HG03558 (cell line): ENCODE measurements at regions not wholly inside any gene's neighbourhood (a gene's known extent, or its start where the extent isn't known, plus 50 kb on each side); places are given as distances from the start of the nearest gene placed in this dataset.
"Not testable (repeated sequence)": the region's sequence is repeated elsewhere in the genome, so short reads cannot be mapped to it uniquely, and the experiment has no call there.

Experiments
- ATAC-seq: cut with Tn5 transposase; IDR thresholded peaks from one replicate; pipeline ENCODE4 v1.9.1; 2021; ENCODE audit warnings: moderate number of reproducible peaks; ENCODE audit not compliant: unreplicated experiment; ENCODE audit errors: extremely low read depth

DNA sequence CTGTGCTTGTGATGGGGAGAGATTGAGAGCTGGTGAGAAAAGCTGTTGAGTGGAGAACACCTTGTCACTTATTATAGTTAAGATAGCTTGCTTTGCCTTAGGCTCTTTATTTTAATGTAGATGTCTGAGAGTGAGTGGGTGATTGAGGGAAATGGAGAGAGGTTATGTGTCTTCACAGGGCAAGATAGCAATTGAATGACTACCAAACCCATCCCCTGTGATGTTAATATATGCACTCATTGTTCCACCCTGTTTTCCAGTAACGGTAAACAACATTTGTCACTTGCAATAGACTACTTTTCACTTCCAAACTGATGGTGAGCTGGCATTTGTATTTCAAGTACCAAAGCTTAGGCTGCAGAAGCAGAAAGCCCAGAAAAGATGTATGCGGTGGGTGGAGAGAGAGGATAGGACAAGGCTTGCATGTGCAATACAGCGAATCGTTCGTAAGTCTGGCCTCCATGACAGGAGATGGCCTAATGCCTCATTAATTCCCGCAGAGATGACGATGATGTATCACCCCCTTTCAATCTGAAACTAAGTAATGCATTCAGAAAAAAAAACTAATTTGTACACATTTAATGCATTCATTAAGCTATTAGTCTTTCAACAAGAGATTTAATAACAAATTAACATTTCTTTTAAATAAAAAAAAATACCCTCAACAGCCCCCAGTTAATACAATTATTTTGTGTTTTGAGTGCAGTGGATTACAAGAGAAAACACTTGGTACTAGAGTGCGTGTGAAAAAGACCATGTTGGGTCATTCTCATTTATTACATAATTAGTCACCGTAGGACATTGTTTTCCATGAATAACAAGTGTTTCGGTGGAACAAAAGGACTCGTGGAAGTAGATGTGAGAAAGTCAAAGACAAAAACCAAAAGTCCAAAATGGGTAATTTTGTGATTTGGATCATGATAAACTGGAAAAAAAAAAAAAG lies 699.0 kb downstream of the BRINP1 start:
- no peak for ATAC-seq

DNA sequence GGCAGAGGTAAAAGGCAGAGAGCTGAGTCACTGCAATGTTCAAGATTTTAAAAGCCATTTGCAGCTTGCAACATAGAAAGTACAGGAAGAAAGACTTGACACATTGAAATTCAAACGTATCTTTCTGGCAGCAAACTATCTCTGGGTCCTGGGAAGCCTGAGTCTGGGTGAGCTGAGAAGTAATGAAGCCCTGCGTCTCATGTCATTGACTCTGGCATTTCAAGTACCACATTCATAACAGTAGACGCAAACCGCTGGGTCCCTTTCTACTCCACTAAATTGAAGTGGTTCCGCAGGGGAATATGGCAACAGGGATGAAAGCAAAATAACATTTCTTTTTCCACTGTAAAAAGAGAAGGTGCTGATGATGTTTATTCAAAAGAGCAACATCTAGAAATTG lies 694.3 kb downstream of the BRINP1 start:
- ATAC-seq = no peak

DNA sequence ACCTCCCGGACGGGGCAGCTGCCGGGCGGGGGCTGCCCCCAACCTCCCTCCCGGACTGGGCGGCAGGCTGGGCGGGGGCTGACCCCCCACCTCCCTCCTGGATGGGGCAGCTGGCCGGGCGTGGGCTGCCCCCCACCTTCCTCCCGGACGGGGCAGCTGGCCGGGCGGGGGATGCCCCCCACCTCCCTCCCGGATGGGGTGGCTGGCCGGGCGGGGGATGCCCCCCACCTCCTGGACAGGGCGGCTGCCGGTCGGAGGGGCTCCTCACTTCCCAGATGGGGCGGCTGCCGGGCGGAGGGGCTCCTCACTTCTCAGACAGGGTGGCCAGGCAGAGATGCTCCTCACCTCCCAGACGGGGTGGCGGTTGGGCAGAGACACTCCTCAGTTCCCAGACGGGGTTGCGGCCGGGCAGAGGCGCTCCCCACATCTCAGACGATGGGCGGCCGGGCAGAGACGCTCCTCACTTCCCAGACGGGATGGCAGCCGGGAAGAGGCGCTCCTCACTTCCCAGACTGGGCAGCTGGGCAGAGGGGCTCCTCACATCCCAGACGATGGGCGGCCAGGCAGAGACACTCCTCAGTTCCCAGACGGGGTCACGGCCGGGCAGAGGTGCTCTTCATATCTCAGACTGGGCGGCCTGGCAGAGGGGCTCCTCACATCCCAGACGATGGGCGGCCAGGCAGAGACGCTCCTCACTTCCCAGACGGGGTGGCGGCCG lies 691.1 kb downstream of the BRINP1 start:
- ATAC-seq = not testable (repeated sequence)

DNA sequence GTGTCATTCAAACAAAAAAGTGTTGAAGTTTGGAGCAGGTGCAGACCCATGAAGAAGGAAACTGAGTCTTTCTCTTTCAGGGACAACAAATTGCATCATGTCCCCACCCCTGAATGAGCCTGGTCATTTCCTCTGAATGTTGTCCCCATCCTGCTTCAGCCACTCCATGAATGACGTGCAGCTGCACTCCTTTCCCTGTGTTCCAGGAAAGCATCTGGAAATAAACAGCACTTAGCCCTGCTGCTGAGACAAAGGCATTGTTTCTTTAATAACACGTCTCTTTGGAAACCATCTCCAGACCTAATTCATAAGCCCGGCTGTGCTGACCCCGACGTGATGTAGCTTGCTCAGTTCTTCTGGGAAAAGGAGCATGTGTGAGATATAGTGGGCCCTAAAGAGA lies 682.3 kb downstream of the BRINP1 start:
- ATAC-seq = no peak

DNA sequence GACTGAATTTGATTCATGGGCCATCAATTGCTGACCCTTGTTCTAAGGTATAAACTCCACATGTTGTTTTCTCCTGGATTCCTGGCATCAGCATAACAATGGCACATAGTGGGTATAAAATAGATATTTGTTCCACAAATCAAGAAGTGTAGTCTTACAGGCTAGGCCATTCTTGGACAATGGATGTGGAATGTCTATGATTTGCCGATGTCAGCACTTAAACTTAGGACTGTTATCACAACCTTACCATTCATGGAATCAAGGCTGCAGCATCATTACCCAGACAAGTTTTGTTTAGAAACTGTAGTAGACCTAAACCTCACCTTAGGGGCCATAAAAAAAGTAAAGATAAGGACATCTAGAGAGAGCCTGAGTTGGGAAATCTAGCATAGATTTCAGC lies 680.0 kb downstream of the BRINP1 start:
- no peak for ATAC-seq

DNA sequence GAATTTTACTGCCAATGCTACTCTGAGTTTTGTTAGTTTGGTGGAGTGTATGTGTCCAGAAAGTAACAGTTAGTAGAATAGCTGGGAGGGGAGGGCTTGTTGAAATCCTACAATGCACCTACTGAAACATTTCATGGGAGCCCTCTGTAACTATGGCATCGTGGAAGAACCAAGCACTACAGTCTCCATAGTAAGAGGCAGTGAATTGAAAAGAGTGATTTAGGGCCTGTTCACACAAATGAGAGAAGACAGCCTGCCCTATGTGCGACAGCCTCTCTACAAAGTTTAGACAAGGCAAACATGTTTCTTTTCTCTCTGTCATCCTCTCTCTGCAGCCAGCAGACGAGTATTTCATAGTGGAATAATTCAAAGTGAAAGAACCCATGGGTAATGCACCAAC lies 676.6 kb downstream of the BRINP1 start:
- no peak for ATAC-seq

DNA sequence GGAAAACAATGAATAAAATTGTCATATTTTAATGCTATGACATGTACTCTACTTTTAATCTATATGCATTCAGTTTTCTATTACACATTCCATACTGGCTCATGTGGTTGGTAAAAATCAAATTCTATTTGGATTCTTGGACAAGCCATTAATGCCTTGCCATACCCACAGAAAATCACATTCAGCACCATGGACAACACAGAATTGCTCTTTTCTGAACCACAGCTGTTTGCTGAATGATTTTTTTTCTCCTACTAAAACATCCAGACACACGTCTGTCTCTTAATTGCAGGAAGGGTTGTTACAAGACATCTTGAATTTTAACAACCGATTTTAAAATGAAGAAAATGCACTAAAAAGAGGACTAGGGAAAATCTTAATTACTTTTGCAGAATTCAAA lies 675.6 kb downstream of the BRINP1 start:
- no peak for ATAC-seq

DNA sequence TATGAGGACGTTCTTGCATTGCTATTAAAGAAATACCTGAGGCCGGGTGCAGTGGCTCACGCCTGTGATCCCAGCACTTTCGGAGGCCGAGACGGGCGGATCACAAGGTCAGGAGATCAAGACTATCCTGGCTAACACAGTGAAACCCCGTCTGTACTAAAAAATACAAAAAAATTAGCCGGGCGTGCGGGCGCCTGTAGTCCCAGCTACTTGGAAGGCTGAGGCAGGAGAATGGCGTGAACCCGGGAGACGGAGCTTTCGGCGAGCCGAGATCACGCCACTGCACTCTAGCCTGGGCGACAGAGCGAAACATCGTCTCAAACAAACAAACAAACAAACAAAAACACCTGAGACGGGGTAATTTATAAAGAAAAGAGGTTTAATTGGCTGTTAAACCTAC lies 674.0 kb downstream of the BRINP1 start:
- ATAC-seq = not testable (repeated sequence)

DNA sequence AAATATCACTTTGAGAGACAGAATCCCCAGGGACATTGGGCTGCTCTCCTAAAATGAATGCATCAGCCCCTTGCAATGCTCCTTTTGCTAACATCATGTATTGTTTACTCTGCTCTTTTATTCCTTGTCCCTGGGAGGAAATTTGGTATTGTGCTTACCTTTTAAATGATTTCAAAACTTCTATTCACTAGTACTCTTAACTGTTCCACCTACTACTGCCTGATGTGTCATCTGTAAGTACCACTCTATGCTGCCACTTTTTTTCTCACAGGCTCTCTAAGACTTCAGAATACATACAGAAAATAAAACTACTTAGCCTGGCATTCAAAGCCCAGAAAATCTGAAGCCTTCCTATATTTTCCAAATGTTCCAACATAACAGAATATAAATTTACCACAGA lies 667.2 kb downstream of the BRINP1 start:
- ATAC-seq = no peak

DNA sequence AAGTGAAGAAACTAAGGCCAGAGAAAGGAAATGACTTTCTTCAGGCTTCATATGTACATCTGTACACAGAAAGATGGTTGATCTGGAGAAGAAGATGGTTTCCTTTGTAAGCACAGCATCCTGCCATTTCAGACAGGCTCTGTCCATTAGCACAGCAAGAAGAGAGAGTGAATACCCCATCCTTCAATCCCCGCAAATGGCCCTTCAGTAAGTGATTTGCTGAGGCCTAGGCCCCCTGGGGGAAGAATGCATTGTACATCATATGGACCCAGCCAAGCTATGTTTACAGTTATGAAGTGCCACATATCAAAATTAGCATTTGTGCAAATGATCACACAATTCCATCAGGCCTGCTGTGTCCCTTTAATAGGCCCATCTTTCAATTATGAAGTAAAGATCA lies 657.4 kb downstream of the BRINP1 start:
- no peak for ATAC-seq

DNA sequence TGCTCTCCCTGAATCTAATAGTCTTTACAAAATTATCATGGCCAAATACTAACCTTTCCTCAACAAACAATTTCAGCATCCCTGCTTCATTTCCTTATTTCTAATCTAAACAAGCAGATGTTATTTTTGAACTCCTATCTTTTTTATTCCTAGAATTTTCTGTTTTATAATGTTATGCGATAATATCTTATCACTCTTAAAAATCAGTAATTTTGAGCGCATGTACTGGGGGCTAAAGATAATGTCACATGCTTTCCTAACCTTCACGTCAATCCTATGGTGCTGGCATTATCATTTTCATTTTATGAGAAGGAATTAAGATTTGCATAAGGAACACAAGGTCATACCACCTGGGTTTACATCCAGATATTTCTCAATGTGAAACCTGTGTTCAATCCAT lies 648.0 kb downstream of the BRINP1 start:
- no peak for ATAC-seq

DNA sequence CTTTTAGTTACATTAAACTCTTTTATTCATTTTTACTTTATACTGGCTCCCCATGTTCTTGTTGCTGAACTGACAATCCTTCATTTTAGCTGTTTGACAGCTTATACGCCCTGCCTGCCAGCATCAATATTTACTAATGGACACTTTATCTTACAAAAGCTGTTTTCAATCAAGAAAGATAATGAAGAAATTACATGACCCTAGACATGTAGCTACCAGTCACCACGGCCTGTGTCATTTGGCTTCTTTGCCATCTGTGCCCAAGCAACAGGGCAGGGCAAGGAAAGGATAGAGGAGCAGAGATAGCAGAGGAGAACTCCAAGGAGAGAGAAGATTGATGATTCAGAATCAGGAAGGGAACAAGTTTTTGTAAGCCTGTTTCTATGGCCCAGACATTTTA lies 647.3 kb downstream of the BRINP1 start:
- no peak for ATAC-seq

DNA sequence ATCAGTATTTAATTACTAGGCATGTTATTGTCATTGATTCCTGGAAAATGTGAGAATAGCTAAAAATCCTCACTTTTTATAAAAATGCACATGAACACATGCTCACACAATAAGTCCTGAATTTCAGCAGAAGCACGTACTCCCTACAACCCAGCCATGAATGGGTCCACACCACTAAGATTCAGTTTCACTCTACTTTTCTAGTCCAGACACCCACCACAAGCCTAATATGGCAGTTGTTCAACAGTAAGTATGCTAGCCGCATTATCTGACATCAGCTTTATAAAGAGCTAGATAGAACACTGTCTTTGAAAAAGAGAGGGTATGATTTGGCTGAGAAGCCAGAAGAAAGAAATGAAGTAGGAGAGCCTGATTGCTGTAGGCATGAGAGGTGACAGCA lies 639.3 kb downstream of the BRINP1 start:
- ATAC-seq = no peak

DNA sequence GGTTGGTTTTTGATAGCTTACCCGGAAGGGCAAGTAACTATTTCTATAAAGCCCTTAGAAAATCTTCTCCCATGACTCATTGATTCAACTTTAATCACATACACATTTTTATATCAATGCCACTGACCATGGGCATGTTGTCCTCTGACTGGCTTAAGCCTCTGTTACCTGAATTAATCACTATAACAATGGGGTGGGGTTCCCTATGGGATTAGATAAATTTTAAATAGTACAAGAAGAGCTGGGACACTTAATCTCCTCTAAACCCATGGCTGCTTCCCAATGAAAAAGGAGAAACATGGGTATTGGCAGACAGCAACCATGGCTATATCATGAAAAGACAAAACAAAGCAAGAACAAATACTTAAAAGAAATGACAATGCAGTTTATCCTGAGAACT lies 636.2 kb downstream of the BRINP1 start:
- no peak for ATAC-seq

DNA sequence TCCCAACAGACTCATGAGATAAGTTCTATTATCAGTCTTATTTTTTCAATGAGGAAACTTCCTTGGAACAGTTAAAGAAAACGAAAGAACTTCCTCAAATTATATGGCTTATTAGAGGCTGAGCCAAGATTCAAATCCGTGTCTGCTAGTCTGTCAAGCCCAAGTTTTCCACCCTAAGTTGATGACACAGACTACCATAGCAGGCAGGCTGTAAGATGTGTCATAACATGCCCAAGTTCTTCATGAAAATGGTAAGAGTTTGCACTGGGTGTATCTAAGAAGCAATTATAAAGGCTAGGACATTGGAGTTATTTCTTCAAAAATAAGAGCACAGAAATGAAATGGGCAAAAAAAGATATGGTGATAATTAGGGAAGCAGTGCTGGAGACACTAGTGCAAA lies 634.5 kb downstream of the BRINP1 start:
- ATAC-seq = no peak

DNA sequence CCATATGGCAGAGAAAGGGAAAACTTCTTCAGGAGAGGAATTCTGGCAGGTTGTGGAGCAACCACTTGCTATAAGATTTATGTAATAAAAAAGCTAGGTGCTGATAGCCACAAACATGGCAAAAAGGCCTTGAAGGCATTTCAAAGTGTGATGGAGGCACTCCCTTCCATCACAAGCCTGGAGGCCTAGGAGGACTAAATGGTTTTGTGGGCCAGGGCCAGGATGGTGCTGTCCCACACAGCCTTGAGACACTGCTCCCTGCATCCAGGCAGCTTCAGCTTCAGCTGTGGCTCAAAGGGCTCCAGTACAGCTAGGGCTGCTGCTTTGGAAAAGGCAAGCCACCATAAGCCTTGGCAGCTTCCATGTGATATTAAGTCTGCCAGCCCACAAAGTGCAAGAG lies 632.8 kb downstream of the BRINP1 start:
- ATAC-seq = no peak

DNA sequence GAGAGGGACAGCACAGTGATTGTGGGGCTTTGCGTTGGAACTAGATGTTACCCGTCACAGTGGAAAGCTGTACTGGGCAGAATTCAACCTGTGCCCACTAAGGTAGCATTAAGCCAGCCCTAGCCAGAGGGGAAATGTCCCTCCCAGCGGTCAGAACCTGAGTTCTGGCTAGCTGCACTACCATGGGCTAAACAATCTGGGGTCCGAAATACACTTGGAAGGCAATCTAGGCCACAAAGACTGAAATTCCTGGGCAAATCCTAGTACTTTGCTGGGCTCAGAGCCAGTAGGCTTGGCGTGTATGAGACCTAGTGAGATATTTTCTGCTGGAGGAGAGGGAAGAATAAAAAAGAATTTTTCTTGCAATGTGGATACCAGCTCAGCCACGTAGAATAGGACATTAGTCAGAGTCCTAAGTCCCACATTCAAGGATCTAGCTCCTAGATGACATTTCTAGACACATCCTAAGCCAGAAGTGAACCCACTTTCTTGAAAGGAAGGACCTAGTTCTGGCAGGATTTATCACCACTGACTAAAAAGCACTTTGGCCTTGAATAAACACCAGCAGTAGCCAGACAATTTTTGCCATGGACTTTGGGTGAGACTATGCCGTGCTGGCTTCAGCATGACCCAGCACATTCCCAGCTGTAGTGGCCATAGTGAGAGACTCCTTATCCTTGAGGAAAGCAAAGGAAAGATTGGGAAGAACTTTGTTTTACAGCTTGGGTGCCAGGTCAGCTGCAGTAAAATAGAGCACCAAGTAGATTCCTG lies 618.0 kb downstream of the BRINP1 start:
- ATAC-seq = no peak

DNA sequence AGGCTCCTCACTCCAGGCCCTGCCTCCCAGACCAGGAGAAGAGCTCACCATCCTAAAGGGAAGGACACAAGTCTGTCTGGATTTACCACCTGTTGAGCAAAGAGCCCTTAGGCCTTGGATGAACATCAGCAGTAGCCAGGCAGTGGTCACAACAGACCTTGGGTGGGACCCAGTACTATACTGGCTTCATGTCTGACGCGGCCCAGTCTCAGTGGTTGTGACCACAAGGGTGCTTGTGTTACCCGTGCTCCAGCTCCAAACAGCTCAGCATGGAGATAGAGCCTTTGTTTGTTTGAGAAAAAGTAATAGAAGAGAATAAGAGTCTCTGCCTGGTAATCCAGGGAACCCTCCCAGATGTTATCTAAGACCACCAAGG lies 617.4 kb downstream of the BRINP1 start:
- ATAC-seq = no peak

DNA sequence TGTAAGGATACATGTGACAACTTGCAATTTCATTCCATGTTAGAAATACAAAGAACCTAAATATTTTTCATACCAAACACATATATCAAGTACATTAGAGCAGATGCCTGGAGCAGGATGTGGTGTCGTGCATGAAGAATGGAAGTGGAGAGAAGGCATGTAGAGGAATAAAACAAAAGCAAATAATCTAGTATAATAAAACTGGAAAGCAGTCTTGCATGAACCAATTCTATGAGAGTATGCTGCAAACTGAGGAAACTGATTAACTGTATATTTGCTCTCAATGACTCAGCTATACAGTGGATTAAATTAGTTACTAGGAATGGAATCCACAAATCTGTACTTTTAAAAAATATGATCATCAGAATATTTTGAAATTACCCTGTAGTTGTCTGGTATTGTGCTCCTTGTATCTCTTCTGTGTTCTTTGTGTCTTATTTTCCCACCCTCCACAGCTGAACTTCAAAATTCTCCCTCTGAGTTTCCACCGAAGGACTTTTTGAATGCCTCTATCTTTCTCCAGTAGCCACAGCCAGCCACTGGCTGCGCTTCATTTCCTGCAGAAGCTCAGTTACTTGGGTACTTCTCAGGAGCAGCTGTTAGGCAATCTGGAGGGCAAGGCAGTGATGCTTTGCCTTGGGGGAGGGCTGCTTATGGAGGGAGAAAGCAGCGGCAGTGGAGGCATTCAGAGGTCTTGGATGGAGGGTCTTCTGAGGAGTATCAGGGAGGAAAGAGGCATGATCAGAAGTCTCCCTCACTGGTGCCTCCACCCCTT lies 608.0 kb downstream of the BRINP1 start:
- no peak for ATAC-seq

DNA sequence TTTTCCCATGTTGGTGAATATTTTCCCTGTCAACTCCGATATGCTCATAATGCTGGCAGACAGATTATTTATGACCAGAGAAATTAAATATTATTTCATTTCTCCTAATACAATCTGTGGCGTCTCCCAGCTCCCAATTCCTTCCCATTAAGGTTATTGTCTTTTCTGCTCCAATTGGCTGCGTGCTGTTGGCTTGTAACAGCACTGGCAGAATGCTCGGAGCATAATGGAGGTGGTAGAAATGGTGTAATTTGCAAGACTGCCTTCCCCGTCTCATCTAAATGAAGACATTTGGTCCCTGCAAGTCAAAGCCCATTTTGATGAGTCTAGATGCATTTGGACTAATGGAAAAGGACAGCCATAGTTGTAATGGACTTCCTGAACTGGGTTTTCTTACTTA lies 601.7 kb downstream of the BRINP1 start:
- ATAC-seq = no peak
